EL (cell line): ENCODE measurements at regions not wholly inside any gene's neighbourhood (a gene's known extent, or its start where the extent isn't known, plus 50 kb on each side); places are given as distances from the start of the nearest gene placed in this dataset.

Source experiments
- DNase-seq: peaks from one replicate; pipeline ENCODE4 v3.0.0-alpha.2; 2016

- DNase-seq: no peak
These were observed 105.1 kb upstream of the RPL38 start for GRCh38 chr17:74098136-74099024.

DNA sequence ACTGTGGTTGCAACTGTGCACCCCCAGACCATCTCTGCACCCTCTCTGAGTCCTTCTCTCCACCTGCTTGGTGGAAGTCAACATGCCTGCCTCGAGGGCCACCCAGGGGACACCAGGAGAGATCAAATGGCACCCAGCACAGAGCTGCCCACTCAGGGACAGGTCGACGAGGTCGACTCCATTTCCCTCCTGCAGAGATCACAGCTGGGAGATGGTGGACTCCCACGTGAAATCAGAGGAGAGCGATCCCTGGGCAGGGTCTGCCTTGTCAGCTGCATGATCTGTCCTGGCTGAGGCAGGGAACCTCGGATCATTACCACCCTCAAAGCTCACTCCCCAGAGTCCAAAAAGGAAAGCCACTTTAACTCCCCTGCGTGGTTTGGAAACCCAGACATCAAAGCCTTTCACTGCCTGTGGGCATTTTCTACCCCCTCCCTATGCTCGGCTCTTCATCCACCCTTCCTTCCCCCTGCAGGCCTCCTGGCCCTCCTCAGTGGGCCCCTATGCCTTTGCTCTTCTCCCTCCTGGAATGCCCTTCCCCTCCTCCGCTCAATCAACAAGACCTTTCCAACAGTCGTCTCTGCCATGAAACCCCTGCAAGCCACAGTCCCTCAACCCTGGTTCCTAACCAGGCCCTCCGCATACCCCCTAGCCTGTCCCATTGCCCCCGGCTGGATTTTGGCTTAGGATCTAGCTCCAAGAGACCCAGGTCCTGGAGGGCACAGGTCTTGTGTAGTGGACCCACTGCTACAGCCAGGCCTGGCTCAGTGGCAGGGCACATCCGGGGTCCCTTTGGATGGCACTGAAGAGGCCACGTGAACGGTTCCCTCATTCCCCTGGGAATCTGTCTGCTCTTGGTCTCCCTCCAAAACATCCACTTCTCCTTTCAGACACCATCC, 103.8 kb upstream of the RPL38 start:
- no peak for DNase-seq

- no peak for DNase-seq
These were observed 98.6 kb upstream of the RPL38 start for GRCh38 chr17:74104921-74105320.

DNA sequence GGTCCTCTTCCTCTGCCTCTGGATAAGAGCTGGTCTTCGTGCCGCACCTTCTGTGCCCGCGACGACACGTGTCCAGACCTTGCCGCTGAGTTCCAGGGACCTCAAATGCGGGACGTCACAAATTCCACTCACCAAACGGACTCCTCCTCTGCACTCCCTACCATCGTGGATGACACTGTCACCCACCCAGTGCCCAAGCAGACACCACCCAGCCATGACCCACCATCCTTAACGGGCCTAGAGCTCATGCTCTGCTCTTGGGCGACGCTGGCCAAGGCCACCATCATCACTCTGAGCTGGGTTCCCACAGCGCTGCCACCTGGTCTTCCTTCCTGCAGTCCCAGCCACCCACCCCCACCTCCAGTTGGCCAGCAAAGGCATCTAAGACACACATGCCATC, 96.4 kb upstream of the RPL38 start:
- DNase-seq: no peak

DNA sequence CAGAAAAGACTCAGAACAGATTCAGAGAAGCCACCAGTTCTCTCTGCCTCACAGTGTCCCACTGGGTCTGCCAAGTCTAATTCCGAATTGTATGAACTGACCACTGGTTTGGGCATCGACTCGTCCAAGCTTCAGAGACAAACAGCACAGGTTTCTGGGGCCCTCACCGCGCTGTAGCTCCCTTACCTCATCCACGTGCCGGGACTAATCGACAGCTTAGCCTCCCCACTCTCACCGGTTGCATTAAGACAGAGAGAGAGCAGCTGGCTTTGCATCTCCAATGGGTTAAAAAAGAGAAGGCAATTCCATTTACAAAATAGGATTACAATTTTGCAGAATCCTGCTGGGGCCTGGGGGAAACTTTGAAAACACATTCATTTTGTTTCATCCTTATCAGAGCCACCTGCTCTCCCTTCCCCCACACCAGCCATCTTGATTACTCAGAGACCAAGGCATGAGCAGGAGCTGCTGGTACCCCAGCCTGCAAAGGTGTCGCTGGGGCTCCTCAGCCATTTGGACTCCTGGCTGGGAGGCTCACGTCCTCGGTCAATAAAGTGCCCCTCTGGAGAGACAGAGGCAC, 95.3 kb upstream of the RPL38 start:
- DNase-seq: no peak

GRCh38 chr17:74110467-74110866, 93.0 kb upstream of the RPL38 start:
- no peak for DNase-seq

- no peak for DNase-seq
These were observed 90.2 kb upstream of the RPL38 start for GRCh38 chr17:74113326-74113725.

DNA sequence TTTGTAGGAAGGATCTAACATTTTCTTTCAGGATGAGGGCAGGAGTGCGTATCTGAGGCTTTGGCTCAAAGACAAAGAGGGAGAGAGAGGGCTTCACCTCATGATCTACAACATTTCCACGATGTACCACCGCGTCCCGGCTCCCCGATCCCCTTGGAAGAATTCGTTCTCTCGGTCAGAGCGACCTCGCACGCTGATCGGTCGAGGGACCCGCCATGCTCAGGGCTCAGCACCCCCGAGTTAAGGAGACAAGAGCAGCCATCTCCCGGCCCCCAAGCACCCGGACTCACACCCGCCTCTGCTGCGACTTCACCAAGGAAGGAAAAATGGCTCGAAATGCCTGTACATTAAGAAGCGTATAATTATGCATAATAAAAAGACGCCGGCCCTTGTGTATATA, 89.5 kb upstream of the RPL38 start:
- no peak for DNase-seq

GRCh38 chr17:74114881-74115470, 88.5 kb upstream of the RPL38 start:
- DNase-seq: no peak

DNA sequence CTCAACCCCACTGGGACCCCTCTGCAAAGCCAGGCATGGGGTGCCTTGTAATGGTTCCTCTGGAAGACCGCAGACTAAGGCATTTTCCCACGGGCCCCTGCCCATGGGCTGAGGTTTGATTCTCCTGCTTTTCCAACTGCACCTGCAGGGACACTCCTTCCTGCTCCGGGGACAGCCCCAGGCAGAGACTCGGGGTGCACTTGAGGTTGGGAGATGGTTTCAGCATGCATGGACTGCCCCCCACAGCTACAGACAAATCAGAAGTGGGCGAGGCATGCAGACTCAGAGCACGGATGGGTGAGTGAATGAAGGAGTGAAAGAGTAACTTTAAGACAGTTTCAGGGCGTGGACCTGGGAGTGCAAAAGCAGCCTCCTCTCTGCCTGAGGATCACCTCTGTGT, 87.9 kb upstream of the RPL38 start:
- no peak for DNase-seq

DNA sequence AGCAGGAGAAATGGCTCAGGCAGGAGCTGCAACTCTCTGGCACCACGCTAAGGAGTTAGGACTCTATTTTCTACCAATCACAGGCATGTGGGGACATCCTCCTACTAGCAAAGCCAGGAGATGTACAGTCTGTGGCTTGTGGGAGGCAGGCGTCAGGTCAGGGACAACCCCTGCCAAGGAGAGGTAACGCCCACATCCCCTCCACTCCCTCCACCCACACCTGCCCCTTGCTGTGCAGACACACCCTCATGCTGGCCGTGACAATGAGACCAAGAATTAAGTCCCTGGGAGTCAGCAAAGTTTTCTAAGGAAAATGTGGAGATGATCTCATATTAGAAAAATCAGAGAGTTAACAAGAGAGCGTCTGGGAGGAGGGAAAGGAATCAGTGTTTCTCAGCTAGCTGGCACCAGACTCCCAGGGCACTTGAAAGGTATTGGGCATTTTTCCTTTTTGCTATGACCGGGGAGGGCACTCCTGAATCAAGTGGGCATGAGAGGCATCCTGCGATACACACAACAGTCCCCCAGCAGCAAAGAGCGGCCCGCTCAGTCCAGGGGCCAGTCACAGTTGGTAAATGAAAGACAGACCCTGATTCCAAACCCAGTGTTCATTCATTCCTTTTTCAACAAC, 87.3 kb upstream of the RPL38 start:
- DNase-seq: no peak

GRCh38 chr17:74117087-74117698, 86.3 kb upstream of the RPL38 start:
- no peak for DNase-seq

DNA sequence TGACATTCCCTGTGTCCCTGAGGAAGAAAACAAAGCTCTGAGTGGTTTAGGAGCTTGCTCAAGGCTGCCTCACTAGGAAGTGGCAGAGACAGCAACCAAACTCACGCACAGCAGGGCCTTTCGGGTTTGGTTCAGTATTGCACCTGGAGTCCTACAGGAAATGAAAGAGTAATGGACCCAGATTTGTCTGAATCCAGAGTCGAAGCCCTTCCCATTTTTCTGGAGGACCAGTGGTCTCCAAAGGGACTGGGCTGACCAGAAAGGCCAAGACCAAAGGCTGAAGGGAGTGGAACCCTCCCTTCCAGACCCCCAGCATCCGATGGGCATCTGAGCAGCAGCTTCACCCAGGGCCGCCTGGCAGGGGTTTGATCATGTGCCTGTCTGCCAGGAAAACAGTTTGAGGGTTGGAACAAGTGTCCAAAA, 85.5 kb upstream of the RPL38 start:
- DNase-seq: no peak

- no peak for DNase-seq
These were observed 85.0 kb upstream of the RPL38 start for GRCh38 chr17:74118504-74118903.

GRCh38 chr17:74119049-74119580, 84.4 kb upstream of the RPL38 start:
- no peak for DNase-seq

GRCh38 chr17:74119965-74120364, 83.5 kb upstream of the RPL38 start:
- DNase-seq: no peak

DNA sequence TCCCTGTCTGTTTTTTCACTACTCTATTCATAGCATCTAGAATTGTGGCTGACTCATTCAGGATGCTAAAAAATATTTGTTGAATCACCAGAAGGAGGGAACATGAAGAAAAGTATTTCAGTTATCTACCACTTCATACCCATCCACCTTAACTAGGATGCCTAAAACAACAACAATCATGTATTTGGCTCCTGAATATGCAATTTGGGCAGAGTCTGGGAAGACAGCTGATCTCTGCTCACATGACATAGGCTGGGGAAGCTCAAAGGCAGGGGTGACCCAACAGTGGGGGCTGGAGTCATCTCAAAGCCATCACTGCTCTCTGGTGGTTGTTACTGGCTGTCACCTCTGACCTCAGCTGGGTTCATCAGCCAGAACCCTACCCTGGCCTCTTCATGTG, 80.1 kb upstream of the RPL38 start:
- DNase-seq: no peak

- no peak for DNase-seq
These were observed 79.5 kb upstream of the RPL38 start for GRCh38 chr17:74123866-74124444.

DNA sequence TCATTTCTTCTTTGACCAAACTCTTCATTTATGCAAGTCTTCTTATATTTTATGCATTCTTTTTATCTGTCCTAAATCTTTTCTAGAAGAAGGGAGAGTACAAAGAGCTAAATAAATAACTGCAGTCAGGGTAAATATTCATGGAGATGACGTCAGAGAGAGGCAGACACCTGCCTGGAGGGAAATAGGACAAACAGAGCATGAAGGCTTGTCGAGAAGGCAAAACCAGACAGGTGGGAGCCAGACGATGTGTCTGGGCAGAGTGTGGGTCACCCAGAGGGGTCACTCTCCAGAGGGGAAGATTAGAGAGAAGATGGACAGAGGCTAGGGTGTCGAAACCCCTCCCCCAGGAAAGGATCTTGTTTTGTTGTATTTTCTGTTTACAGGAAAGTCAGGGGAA, 78.3 kb upstream of the RPL38 start:
- DNase-seq: no peak

GRCh38 chr17:74126179-74126900, 77.1 kb upstream of the RPL38 start:
- DNase-seq: no peak

DNA sequence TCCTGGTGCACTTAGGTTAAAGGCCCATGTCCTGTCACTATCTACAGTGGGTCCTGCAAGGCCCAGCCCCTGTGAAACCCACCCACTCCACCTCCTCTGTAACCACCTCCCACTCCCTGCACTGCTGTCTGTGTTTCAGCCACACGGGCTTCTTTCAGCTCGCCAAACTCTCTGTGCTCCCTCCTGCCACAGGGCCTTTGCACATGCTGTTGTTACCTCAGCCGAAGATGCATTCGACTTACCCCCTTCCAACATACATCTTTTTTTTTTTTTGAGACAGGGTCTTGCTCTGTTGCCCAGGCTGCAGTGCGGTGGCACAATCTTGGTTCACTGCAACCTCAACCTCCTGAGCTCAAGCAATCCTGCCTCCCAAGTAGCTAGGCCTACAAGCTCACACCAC, 76.5 kb upstream of the RPL38 start:
- DNase-seq: no peak
